ENCODE measurements at regions not wholly inside any gene's neighbourhood (a gene's known extent, or its start where the extent isn't known, plus 50 kb on each side); places are given as distances from the start of the nearest gene placed in this dataset.

DNA sequence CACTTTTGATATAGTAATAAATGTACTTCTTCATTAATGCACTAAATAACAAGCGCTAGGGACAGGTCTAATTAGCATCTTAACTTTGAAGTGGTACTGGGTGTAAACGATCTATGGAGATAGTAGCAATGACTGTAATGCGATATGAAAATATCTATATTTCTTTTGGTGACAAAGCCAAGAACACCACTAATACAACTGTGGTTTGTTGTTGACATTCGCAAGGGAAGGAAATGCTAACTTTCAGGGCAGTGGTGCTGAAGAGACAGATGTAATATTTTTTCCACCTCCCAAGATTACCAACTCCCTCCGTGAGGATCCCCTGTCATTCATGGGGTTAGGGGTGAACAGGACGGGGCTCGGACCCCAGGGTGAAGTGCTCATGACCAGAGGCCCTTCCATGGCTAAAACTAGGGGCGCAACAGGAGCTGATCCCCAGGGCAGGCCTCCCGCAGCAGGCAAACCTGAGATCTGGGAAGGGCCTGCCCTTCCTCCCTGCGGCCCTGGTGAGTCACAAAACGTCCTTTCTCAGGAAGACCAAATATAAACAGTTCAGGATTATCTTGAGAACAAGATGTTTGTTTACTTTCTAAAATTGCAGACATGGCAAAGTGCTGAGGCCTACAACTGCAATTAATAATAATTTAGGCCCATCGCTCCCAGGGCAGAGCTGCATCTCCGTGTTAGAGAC is 65.0 kb upstream of the TOX2 start:
- ChIA-PET POLR2A (no interaction called here), CTCF (no interaction called here)
- ATAC-seq (peak; percentile 87), DNase-seq (ENCODE audit: low read depth, low spot score) (no peak)
- Histone ChIP-seq H3K9me3 (ENCODE audit: control insufficient read depth, insufficient read depth, low read depth, low read length) (no peaks in the 10 kb centered on the region), H3K27ac (ENCODE audit: low read length) (peak overlapping the region; percentile 77), H3K27me3 (ENCODE audit: control insufficient read depth, insufficient read depth, low read length) (no peaks in the 10 kb centered on the region), H3K4me3 (ENCODE audit: low read depth in 2 of 2, low read length in 2 of 2) (peak overlapping the region in 1 of 2 experiments; percentile 40; a peak in 2 of 4 replicates), H3K4me1 (ENCODE audit: control insufficient read depth, insufficient read depth, low read length) (peaks cover 33% of the 10 kb centered on the region), H3K36me3 (ENCODE audit: control insufficient read depth, insufficient read depth, low read length) (no peaks in the 10 kb centered on the region)
- BruUV-seq (replicated peaks), result no TSS peak
- TF ChIP-seq SIN3A (IDR thresholded peaks at IDR 0.05; ENCODE audit: borderline replicate concordance, insufficient read depth, low read depth, low read length) (no peak), POLR2AphosphoS5 (IDR thresholded peaks at IDR 0.05; ENCODE audit: low read depth, low read length) (peak; percentile 62; the same call in 1 of the 2 replicates)
- in situ Hi-C loops (cut with HindIII; ENCODE audit: low pct_unique_long_range_greater_than_20kb, low sequenced_read_pairs), result no loop called here
- intact Hi-C loops (cut with micrococcal nuclease; ENCODE audit: unreplicated experiment), result loop anchor here (5.0 kb wide), 1 partner anchor 63 kb away; the partner anchor contains the start of gene TOX2

DNA sequence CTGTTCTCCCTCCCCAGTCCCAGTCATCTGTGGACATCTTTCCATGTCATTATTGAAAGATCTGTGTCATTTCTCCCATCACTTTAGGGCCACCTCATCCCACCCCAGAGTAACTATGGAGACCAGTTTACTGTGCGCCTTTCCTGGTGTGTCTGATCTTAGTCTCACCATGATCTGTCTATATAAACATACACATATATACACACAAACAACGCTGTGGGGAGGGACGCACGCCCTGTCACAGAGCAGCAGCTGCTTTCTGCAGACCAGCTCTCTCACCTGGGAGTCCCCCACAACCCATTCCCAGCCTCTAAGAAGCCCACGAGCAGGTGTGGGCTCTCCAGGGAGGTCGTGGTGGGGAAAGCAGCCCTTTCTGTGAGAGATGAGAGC is 68.1 kb upstream of the TOX2 start:
- in situ Hi-C loops (cut with HindIII; ENCODE audit: low pct_unique_long_range_greater_than_20kb, low sequenced_read_pairs), result no loop called here
- POLR2A ChIA-PET, result no interaction called here
- H3K36me3 ChIP-seq (ENCODE audit: control insufficient read depth, insufficient read depth, low read length), result no peaks in the 10 kb centered on the region
- H3K9me3 ChIP-seq (ENCODE audit: control insufficient read depth, insufficient read depth, low read depth, low read length), result no peaks in the 10 kb centered on the region
- H3K4me3 ChIP-seq (ENCODE audit: low read depth in 2 of 2, low read length in 2 of 2), result no peak overlapping the region
- DNase-seq (ENCODE audit: low read depth, low spot score) (no peak), ATAC-seq (no peak)
- 0 out of 2 replicates have a peak overlapping the region, but pooled peaks have one; percentile 6 for H3K27ac ChIP-seq (ENCODE audit: low read length)
- CTCF ChIA-PET, result no interaction called here
- H3K4me1 ChIP-seq (ENCODE audit: control insufficient read depth, insufficient read depth, low read length), result peaks cover 41% of the 10 kb centered on the region
- TF ChIP-seq, protein P1, sequence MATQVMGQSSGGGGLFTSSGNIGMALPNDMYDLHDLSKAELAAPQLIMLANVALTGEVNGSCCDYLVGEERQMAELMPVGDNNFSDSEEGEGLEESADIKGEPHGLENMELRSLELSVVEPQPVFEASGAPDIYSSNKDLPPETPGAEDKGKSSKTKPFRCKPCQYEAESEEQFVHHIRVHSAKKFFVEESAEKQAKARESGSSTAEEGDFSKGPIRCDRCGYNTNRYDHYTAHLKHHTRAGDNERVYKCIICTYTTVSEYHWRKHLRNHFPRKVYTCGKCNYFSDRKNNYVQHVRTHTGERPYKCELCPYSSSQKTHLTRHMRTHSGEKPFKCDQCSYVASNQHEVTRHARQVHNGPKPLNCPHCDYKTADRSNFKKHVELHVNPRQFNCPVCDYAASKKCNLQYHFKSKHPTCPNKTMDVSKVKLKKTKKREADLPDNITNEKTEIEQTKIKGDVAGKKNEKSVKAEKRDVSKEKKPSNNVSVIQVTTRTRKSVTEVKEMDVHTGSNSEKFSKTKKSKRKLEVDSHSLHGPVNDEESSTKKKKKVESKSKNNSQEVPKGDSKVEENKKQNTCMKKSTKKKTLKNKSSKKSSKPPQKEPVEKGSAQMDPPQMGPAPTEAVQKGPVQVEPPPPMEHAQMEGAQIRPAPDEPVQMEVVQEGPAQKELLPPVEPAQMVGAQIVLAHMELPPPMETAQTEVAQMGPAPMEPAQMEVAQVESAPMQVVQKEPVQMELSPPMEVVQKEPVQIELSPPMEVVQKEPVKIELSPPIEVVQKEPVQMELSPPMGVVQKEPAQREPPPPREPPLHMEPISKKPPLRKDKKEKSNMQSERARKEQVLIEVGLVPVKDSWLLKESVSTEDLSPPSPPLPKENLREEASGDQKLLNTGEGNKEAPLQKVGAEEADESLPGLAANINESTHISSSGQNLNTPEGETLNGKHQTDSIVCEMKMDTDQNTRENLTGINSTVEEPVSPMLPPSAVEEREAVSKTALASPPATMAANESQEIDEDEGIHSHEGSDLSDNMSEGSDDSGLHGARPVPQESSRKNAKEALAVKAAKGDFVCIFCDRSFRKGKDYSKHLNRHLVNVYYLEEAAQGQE (IDR thresholded peaks at IDR 0.05; ENCODE audit: insufficient read depth in 1 of 2, low read depth in 2 of 2, low read length in 1 of 2), result no peak
- intact Hi-C loops (cut with micrococcal nuclease; ENCODE audit: unreplicated experiment), result loop anchor here (5.0 kb wide), 1 partner anchor 66 kb away; the partner anchor contains the start of gene TOX2
- no TSS peak for BruUV-seq (replicated peaks)
- no peaks in the 10 kb centered on the region for H3K27me3 ChIP-seq (ENCODE audit: control insufficient read depth, insufficient read depth, low read length)

DNA sequence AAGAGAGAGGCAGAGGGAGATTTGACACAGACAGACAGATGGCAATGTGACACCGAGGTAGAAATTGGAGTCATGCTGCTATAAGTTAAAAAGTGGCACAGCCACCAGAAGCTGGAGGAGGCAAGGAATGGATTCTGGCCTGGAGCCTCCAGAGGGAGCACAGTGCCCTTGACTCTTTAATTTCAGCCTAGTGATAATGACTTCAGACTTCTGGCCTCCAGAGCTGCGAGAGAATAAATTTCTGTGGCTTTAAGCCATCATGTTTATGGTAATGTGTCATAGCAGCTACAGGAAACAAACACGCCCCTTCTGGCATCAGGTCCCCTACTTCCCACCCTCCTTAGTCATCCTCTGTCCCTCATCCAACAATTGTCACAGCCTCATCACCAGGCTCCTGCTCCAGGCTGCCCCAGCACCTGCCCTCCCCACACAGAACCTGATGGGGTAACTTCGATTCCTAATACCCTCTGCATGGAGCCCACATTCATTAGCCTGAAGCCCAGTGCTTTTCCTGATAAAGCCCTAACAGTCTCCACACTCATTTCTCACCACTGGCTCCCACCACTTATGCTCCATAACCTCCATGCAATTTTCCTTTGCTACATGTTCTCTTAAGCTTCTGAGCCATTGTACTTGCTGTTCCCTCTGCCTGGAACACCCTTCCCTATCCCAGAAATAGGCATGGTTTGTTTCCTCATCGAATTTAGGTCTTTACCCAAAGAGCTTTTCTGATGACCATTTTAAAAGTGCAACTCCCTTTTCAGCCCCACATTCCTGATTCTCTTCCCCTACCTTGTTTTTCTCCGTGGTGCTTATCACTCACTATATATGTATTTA is 69.7 kb upstream of the TOX2 start:
- ChIA-PET CTCF (no interaction called here), POLR2A (interaction anchor here (0.6 kb wide), 1 partner anchor 20 kb away, joined by 4 read pairs; no protein-coding TSS in a partner anchor)
- Histone ChIP-seq H3K27ac (ENCODE audit: low read length) (peak overlapping the region; percentile 23), H3K27me3 (ENCODE audit: control insufficient read depth, insufficient read depth, low read length) (no peaks in the 10 kb centered on the region), H3K4me3 (ENCODE audit: low read depth in 2 of 2, low read length in 2 of 2) (no peak overlapping the region), H3K9me3 (ENCODE audit: control insufficient read depth, insufficient read depth, low read depth, low read length) (no peaks in the 10 kb centered on the region), H3K4me1 (ENCODE audit: control insufficient read depth, insufficient read depth, low read length) (peaks cover 33% of the 10 kb centered on the region), H3K36me3 (ENCODE audit: control insufficient read depth, insufficient read depth, low read length) (no peaks in the 10 kb centered on the region)
- peak; percentile 36; the same call in 1 of the 2 replicates for TF ChIP-seq POLR2AphosphoS5 (IDR thresholded peaks at IDR 0.05; ENCODE audit: low read depth, low read length)
- TF ChIP-seq, protein P2, sequence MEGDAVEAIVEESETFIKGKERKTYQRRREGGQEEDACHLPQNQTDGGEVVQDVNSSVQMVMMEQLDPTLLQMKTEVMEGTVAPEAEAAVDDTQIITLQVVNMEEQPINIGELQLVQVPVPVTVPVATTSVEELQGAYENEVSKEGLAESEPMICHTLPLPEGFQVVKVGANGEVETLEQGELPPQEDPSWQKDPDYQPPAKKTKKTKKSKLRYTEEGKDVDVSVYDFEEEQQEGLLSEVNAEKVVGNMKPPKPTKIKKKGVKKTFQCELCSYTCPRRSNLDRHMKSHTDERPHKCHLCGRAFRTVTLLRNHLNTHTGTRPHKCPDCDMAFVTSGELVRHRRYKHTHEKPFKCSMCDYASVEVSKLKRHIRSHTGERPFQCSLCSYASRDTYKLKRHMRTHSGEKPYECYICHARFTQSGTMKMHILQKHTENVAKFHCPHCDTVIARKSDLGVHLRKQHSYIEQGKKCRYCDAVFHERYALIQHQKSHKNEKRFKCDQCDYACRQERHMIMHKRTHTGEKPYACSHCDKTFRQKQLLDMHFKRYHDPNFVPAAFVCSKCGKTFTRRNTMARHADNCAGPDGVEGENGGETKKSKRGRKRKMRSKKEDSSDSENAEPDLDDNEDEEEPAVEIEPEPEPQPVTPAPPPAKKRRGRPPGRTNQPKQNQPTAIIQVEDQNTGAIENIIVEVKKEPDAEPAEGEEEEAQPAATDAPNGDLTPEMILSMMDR (IDR thresholded peaks at IDR 0.05), result no peak
- BruUV-seq (replicated peaks), result no TSS peak
- peak; percentile 68 for ATAC-seq
- intact Hi-C loops (cut with micrococcal nuclease; ENCODE audit: unreplicated experiment) (loop anchor here (2.0 to 5.0 kb wide), 3 partner anchors 67 to 236 kb away; partner anchors contain the start of gene TOX2), in situ Hi-C loops (cut with HindIII; ENCODE audit: low pct_unique_long_range_greater_than_20kb, low sequenced_read_pairs) (no loop called here)
- DNase-seq (ENCODE audit: low read depth, low spot score), result peak; percentile 86

Data from Panc1 (cell line).